ENCODE measurements at regions not wholly inside any gene's neighbourhood (a gene's known extent, or its start where the extent isn't known, plus 50 kb on each side); places are given as distances from the start of the nearest gene placed in this dataset.

DNA sequence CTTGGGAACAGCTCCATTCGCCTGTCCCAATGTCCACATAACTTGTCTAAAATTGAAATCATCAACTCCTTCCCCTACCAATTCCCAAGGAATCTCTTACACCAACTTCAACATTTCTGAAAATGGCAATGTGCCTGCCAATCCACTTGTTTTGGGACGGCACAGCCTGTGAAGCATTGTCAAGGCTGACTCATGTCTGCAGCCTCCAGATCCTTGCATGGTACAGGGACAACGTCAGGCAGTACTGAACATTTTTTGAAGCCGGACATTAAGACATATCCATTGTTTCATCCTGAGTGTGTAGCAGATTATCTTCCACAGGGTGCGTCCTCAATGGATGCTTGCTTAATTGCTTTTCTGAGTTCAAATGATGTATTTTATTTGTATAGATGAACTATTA lies 794.1 kb downstream of the BCL11B start:
- intact Hi-C loops (cut with micrococcal nuclease) = no loop called here

DNA sequence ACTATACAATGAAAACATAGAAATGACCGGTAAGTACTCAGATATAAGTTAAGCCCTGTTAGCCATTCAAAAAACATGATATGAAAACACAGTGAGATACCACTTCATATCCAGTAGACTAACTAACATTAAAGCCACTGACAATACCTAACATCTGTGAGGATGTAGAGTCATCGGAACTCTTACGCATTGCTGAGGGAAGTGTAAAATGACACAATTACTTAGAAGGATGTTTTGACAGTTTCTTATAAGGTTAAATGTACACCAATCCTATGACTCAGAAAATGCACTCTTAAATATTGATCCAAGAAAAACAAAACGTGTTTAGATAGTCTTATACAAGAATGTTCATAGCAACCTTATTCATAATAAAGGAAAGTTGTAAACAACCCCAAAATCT lies 782.9 kb downstream of the BCL11B start:
- intact Hi-C loops (cut with micrococcal nuclease) = no loop called here

DNA sequence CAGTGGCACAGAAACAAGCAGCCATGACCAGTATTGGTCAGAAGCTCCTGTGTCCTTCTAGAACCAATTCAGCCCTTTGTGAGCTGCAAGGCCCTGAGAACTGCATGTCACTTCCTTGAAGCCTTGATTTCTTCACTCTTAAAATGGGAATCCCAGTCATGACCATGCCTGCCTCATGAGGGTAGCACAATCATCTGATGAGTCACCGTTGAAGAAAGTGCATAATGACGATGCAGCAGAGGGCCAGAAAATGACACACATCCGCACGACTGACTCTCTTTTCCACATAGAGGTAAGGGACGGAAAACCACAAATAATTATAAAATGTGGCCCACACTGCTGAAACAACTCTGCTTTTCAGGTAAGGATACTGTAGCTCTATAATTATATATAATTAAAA lies 777.4 kb downstream of the BCL11B start:
- intact Hi-C loops (cut with micrococcal nuclease) = no loop called here

DNA sequence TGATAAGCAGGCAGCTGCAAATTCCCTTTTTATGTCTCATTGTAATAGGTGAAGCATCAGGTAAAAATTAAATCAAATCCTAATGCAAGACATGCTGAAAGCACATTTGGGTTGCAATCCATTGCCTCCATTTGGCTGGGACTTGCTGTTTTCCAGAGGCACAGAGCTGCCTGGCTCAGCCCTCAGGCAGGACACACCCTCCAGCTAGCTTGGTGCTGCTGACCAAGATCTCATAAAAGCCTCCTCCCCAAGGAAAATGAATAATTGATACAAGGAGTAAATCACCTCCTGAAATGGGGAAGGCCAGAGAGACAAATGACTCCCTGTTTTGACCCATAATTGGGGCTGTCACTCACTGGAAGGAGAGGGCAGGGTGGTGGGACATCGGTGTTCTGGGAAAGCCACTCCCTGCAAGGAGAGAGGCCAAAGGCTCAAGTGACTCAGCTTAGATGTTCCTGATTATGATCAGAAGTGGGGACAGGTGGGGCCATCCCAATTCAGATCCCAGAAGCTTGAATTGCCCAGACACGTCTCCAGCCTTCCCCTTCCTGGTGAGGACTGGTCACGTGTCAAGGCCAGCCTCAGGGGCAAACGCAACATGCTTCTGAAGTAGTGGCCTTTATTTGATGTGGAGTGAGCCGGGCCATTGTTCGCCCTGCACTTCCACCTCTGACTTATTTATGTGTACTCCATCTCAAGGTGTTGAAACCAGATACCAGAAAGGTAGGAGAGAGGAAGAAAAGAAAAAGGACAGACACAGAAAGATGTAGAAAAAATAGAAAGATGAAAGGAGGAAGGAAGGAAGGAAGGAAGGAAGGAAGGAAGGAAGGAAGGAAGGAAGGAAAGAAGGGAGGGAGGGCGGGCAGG lies 773.7 kb downstream of the BCL11B start:
- intact Hi-C loops (cut with micrococcal nuclease) = no loop called here

DNA sequence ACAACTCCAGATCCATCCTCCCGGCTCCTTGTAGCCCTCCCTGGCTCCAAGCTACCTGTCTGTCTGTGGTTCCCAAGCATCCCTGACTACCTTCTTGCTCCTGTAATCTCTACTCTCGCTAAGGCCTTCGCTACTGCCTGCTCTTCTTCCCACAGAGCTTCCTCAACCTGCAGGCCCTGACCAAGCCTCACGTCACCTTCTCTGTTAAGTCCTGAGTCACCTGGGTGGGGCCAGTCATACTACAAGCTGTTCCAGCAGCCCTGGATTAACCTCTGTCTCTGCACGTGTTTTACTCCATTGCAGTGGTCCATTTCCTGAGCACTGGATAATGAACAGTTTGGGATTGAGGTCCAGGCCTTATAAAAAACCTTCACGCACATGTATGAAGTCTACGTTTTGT lies 770.7 kb downstream of the BCL11B start:
- intact Hi-C loops (cut with micrococcal nuclease) = no loop called here

DNA sequence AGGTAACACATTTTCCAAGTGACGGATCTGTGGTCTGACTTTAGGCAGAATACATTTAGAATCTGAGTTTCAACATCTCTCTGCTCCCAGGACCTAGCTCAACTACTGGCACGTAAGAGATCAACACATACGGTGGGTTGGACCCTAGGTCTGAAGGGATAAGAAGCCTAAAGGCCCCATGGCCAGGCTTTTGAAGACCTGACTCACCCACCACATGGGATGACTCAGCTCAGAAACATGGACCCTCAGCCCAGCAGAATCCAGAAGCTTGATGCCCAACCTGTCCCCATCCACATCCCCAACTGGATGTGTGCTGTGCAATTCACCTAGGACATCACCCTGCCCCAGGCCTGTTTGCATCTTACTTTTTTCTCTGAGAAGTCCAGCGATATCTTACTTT lies 770.2 kb downstream of the BCL11B start:
- intact Hi-C loops (cut with micrococcal nuclease) = no loop called here

DNA sequence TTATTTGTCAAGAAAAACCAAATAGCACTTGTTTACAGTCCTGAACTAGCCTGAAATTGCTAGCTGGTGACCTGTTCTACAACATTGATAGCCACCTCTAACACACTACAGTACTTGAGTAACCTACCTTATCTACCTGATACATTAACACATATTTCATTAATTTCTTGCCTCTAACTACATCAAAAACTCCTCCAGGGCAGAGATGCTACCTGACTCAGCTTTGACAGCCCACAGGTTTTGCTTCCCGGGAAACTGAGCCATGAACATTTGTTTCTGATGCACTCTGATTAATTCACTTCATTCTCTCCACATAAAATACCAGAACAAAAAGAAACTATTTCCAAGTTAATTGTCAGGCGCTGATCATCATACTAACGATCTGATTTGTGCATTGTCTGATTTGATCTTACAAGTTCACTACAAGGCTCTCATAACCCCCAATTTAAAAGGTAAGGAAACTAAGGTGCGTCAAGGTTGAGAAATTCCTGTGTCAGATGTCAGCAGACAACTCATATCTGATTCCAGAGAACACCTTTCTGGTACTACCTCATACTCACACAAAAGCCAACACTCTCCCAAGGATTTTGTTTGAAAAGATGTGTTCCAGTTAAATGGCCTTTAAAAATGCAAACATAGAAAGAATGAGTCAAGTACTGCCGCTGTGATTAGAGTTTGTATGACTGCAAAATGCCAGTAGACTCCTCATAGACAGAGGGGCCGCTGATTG lies 768.7 kb downstream of the BCL11B start:
- intact Hi-C loops (cut with micrococcal nuclease) = no loop called here

DNA sequence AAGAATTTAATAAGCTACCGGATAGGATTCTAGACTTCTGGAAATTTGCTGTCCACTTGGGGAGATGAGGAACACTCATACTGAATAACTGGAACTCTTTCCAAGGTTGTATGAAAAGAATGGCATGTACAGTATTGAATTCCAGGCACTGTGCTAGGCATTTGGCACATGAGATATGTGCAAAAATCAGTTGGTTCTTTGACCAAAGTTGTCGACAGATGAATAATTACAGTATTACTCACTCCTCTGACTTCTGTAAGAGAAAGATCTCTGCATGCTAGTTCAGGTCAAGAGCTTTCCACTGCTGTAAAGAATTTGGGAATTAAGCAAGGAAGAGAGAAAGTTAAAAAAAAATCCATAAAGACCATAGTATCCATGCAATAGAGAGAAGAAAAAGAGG lies 764.7 kb downstream of the BCL11B start:
- intact Hi-C loops (cut with micrococcal nuclease) = no loop called here

DNA sequence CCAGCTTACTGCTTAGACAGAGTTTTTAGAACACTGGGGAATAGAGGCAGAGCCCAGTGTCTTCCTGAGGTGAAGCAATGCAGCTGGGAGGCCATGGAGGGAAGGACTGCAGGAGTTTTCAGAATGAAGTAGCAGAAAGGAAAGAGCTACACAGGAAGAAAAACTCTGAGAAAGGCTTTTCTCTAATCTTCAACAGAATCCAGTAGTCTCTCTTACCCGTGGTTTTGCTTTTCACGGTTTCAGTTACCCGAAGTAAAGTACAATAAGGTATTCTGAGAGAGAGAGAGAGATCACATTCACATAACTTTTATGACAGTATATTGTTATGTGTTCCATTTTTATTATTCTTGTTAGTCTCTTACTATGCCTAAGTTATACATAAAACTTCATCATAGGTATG lies 761.6 kb downstream of the BCL11B start:
- intact Hi-C loops (cut with micrococcal nuclease) = loop anchor here (5.0 kb wide), 1 partner anchor 757 kb away; no protein-coding TSS in a partner anchor

DNA sequence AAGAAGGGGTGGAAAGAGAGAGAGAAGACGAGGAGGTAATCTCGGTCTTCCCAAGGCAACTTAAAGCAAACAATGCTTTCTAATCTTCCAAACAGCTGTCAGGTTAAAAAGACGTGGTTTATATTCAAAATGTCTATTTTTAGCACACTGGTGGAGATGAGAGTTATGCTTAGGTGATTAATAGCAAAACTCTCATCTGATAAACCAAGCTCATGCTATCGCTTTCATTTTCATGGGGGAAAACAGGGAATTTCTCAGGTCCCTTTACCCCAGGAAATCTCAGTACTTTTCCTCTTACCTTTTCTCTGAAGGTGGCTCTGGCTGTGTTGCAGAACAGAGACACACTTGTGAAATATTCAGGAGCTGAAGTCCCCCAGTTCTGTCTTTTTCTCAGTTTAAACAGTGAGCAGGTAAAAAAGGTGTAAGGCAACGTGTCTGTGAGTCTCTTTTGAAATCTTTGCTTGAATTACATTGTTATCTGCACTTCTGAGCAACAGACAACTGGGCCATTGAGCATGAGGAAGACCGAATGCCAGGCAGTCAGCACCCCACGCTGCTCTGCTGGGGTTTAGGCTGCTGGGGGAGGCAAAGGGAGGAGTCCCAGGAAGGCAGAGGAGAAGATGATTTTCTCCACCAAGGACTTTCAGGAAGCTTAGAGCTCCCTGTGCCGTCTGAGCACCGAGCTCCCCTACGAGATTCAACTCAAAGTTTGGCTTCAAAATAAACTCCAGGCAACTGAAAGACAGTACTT lies 759.3 kb downstream of the BCL11B start:
- intact Hi-C loops (cut with micrococcal nuclease) = loop anchor here (5.0 kb wide), 1 partner anchor 755 kb away; no protein-coding TSS in a partner anchor

DNA sequence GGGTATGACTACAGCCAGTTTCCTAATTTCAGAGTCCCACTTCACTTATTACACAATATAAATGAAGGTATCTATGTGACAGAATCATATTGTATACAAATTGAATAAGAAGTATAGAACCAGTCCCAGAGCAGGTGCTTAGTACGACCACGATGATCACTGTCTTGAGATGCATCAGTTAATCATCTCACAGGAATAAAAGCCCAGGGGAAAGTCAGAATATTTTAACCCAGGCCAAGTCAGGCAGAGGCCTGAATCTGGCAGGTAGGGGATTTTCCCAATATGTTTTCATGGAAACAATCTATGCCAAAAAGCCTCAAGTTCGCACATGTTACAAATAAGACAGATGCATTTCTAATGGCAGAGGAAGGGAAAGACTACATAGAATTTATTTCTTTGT lies 758.4 kb downstream of the BCL11B start:
- intact Hi-C loops (cut with micrococcal nuclease) = loop anchor here (5.0 kb wide), 1 partner anchor 754 kb away; no protein-coding TSS in a partner anchor

DNA sequence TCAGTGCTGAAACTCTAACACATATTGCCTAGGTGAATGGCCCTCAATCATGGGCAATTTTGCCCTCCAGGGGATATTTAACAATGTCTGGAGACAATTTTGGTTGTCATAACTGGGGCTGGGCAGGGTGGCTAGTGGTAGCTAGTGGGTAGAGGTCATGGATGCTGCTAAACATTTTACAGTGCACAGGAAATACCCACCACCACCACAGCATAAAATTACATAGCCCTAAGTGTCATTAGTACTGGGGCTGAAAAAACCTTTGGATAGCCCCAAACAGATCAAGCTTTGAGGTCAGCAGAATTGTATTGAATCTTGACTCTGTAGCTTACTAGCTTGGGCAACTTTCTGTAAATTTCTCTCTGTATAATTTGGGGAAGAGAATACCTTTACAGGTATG lies 758.0 kb downstream of the BCL11B start:
- intact Hi-C loops (cut with micrococcal nuclease) = loop anchor here (5.0 kb wide), 1 partner anchor 753 kb away; no protein-coding TSS in a partner anchor

DNA sequence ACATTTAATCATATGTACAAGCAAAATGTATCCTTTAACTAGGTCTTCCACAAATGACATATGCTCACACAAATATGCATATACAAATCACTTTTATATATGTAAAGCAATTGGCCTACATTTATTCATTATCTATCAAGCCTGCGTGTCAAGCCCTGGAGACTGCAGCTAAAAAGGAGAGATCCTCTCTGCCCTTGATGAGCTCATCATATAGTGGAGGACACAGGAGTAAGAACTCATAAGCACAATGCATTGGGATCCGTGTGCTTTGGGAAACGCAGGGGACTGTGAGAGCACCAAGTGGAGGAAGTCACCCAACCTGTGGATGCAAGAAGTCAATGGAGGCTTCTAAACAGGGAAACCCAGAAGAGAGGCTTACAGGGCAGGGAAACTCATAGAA lies 735.7 kb downstream of the BCL11B start:
- intact Hi-C loops (cut with micrococcal nuclease) = no loop called here

DNA sequence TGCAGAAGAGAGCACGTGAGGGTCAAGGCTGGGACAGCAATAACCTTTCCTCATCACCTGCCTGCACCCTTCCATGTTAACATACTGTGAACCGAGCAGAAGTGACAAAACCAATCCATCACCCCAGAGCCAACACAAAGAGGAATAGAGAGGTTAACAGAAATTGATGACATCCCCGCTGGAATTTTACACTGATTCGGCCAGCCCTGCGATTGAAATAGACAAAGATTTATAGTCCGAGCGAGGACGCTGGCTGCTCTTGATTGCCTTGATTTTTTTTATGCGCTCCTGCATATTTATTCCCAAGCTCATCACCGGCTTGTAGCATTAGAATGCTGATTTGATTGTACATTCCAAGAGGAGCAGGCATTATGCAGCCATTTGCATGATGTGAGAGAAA lies 729.7 kb downstream of the BCL11B start:
- intact Hi-C loops (cut with micrococcal nuclease) = no loop called here

DNA sequence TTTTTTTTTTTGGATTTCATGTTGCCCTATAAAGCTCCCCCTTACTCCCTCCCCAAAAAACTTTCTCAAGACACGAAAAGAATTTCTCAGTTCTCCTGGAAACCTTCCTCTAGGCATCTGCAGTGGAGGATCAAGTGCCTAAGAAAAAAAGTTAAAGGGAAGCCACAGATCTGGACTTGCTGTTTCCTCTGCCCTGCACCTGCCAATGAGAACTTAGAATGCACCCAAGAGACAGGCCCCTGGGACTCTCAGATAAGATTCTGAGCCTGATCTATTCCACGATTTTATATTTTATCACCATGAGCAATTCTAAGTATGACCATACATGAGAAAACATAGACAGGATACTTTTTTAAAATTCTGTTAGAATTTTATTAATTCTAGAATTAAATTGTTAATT lies 728.9 kb downstream of the BCL11B start:
- intact Hi-C loops (cut with micrococcal nuclease) = no loop called here

DNA sequence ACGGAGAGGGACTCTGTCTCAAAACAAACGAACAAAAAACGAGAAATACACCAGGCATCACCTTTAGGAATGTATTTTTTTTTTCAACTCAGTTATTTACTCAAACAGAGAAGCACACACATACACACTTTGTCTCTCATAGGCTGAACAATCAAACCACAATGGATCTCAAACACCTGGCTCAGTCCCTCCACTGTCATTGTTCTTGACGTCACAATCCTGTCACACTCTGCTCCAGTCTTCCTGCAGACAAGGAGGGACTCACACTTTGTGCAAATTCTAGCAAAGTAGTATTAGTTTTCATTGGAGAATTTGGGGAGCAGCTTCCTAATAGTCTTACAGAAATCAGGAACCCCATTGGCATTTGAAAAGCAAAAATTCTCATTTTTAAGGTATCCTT lies 727.8 kb downstream of the BCL11B start:
- intact Hi-C loops (cut with micrococcal nuclease) = no loop called here

DNA sequence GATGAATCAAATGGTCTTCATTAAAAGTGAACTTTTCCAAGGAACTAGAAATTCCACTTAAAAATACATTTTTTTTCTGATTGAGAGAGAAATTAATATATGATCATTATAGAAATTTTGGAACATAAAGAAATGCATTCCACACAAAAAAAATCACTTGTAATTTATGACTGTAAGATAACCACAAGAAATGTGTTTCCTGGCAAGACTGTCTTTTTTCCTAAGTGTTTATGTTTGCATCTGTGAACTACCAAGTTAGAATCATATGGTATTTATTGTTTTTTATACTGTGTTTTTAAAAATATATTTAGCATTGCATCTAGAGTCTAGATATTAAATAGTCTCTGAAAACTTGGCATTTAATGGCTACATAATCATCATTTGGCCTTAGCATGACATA lies 726.8 kb downstream of the BCL11B start:
- intact Hi-C loops (cut with micrococcal nuclease) = no loop called here

DNA sequence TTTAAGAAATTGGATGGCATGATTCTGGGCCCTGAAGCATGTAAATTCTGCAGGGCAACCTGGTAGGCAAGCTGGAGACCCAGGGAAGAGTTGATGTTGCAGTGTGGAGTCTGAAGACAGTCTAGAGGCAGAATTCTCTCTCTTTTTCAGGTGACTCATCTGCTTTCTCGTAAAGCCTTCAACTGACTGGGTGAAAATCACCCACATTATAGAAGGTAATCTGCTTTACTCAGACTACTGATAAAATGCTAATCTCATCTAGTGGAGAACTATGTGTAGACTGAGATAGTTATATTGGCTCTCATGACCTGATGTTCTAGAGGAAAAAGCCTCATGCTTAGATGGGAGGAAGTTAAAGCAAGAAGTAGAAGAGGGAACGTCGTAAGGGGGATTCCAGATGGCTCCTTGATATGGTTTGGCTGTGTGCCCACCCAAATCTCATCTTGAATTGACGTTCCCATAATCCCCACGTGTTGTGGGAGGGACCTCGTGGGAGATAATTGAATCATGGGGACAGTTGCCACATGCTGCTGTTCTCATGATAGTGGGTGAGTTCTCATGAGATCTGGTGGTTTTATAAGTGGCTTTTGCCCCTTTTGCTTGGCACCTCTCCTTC lies 723.8 kb downstream of the BCL11B start:
- intact Hi-C loops (cut with micrococcal nuclease) = no loop called here

DNA sequence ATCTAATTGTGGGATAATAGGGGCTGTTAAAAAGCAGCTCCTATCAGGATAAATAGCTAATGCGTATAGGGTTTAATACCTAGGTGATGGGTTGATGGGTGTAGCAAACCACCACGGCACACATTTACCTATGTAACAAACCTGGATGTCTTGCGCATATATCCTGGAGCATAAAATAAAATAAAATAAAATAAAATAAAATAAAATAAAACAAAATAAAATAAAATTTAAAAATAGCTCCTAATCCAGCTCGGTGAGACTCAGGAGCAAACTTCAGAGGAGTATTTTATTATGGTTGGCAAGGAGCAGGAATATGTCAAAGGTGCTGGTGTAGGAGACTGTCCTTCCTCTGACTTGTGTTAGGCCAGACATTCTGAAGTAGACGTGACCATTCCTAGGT lies 721.0 kb downstream of the BCL11B start:
- intact Hi-C loops (cut with micrococcal nuclease) = no loop called here

DNA sequence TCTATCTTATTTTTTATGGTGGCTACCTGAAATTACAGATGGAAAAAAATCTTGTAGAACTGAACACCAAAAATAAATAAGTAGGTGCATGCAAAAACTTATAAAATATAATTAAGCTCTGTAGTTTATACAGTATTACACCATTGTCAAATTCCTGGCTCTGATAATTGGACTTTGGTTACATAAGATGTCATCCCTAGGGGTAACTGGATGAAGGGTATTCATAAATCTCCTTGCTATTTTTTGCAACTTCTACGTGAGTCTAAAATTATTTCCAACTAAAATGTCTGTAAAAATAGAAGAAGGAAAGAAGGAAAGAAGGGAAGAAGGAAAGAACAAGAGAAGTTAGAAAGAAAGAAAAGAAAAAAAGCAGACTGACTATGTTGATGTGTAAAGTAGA lies 716.6 kb downstream of the BCL11B start:
- intact Hi-C loops (cut with micrococcal nuclease) = no loop called here

DNA sequence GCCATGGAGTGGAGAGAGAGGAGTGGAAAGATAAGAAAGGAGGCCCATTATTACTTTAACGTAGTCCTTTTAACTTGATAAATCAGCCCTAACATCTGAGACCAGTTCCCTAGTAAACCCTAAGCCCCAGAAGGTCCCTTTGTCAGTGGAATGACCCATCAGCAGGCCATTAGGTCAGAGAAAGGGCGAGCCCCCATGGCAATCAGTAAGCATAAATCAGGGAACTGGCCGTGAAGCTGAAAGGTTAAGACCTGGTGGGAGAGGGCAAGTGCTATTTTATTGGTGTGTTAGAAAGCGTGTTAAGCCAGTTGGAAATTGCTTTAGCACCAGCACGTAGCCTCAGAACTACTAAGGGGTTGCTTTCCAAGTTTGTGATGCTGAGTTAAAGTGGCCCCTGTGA lies 708.0 kb downstream of the BCL11B start:
- intact Hi-C loops (cut with micrococcal nuclease) = no loop called here
